ENCODE measurements at regions not wholly inside any gene's neighbourhood (a gene's known extent, or its start where the extent isn't known, plus 50 kb on each side); places are given as distances from the start of the nearest gene placed in this dataset.
A peak's percentile ranks its signal among the peaks of the same experiment; 100 is the strongest.

- no peaks in the 10 kb centered on the region for H3K27me3 ChIP-seq
- no peaks in the 10 kb centered on the region for H3K4me1 ChIP-seq
- no peak overlapping the region for H3K27ac ChIP-seq
- H3K4me3 ChIP-seq, result no peak overlapping the region
- 79% methylated on average over 4 of the region's 4 CpGs for WGBS (ENCODE audit: insufficient coverage, low coverage, low lambda C conversion rate, missing lambda C conversion rate)
- no peaks in the 10 kb centered on the region for H3K9me3 ChIP-seq
- intact Hi-C loops (cut with DNase I), result no loop called here
- DNase-seq, result no peak
- peak in 1 of 4 donors; percentile 33 for ATAC-seq
- TF ChIP-seq, protein P1, sequence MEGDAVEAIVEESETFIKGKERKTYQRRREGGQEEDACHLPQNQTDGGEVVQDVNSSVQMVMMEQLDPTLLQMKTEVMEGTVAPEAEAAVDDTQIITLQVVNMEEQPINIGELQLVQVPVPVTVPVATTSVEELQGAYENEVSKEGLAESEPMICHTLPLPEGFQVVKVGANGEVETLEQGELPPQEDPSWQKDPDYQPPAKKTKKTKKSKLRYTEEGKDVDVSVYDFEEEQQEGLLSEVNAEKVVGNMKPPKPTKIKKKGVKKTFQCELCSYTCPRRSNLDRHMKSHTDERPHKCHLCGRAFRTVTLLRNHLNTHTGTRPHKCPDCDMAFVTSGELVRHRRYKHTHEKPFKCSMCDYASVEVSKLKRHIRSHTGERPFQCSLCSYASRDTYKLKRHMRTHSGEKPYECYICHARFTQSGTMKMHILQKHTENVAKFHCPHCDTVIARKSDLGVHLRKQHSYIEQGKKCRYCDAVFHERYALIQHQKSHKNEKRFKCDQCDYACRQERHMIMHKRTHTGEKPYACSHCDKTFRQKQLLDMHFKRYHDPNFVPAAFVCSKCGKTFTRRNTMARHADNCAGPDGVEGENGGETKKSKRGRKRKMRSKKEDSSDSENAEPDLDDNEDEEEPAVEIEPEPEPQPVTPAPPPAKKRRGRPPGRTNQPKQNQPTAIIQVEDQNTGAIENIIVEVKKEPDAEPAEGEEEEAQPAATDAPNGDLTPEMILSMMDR (IDR thresholded peaks at IDR 0.05), result no peak
- TF ChIP-seq POLR2A (IDR thresholded peaks at IDR 0.05), result no peak
- H3K36me3 ChIP-seq, result no peaks in the 10 kb centered on the region
Observed at GRCh38 chr9:107621436-107621835, 131.9 kb upstream of the KLF4 start.

DNA sequence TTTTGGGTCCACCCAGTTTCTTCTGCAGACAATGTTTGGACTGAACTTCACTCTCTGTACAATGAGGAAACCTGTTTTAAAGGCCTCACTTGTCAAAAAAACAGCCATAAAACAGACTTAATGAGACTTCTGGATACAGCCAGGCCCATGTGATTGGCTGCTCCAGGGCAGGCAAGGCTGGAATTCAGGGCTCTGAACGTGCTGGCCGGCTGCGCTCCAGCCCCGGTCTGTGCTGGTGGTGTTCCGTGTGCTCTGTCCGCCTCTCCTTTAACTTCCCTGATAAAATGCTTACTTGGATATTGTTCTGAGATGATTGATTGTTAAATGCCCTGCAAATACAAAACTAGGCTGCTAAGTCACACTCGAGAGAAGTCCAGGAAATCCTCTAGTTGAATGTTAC, 131.2 kb upstream of the KLF4 start:
- Histone ChIP-seq H3K4me3 (no peak overlapping the region), H3K9me3 (no peaks in the 10 kb centered on the region), H3K27ac (no peak overlapping the region), H3K36me3 (no peaks in the 10 kb centered on the region), H3K27me3 (no peaks in the 10 kb centered on the region), H3K4me1 (no peaks in the 10 kb centered on the region)
- WGBS (ENCODE audit: insufficient coverage, low coverage, low lambda C conversion rate, missing lambda C conversion rate), result 50% methylated on average over 5 of the region's 7 CpGs
- TF ChIP-seq, protein P1 (IDR thresholded peaks at IDR 0.05), result no peak
- no peak for TF ChIP-seq POLR2A (IDR thresholded peaks at IDR 0.05)
- ATAC-seq (peak; percentile 72 to 88 (median 82)), DNase-seq (peak in 1 of 3 donors; percentile 30)
- intact Hi-C loops (cut with DNase I), result no loop called here

DNA sequence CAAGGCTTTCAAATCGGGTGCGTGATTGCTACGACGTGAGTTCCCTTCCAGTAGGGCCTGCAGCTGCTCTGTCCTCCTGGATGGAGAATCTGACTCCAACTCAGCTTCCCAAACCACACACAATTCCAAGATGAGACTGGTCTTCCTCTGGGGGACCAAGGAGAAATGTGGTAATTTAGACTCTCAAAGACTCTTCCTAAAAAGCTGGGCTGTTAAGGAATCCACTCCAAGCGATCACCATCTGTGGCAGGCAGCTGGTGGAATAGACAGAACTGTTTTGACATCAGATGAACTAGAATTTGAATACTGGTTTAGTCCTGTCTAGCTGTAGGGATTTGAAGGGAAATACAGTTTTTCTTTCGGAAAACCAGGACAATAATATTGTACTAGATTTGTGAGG, 130.7 kb upstream of the KLF4 start:
- Histone ChIP-seq H3K27me3 (no peaks in the 10 kb centered on the region), H3K9me3 (no peaks in the 10 kb centered on the region), H3K4me3 (no peak overlapping the region), H3K36me3 (no peaks in the 10 kb centered on the region), H3K4me1 (no peaks in the 10 kb centered on the region), H3K27ac (no peak overlapping the region)
- ATAC-seq, result no peak
- DNase-seq, result no peak
- 96% methylated on average over 6 of the region's 6 CpGs for WGBS (ENCODE audit: insufficient coverage, low coverage, low lambda C conversion rate, missing lambda C conversion rate)
- no peak for TF ChIP-seq POLR2A (IDR thresholded peaks at IDR 0.05)
- TF ChIP-seq, protein P1 (IDR thresholded peaks at IDR 0.05), result no peak
- intact Hi-C loops (cut with DNase I), result no loop called here

DNA sequence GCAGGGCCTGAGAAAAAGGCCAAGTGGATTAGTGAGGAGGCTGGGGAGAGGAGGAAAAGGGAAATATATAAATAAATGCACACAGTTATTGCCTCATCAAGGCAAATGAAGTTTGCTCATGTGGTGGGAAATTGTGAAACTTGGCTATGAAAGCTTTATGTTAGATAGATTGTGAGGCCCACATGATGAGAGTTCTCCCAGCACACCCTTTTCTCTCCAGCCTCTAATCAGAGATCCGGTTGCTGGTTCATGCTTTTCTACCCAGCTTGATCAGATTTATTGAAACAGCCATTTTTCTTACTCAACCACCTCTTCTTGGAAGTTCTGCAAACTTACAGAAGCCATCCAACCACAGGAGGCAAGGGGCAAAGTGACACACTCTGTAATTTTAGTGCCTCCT, 125.8 kb upstream of the KLF4 start:
- intact Hi-C loops (cut with DNase I), result no loop called here
- ATAC-seq, result peak in 3 of 4 donors; percentile 33 to 67 (median 60)
- Histone ChIP-seq H3K4me1 (no peaks in the 10 kb centered on the region), H3K4me3 (no peak overlapping the region), H3K27ac (no peak overlapping the region), H3K27me3 (no peaks in the 10 kb centered on the region), H3K9me3 (no peaks in the 10 kb centered on the region), H3K36me3 (no peaks in the 10 kb centered on the region)
- no peak for TF ChIP-seq POLR2A (IDR thresholded peaks at IDR 0.05)
- TF ChIP-seq, protein P1 (IDR thresholded peaks at IDR 0.05), result no peak
- DNase-seq, result no peak
- WGBS (ENCODE audit: insufficient coverage, low coverage, low lambda C conversion rate, missing lambda C conversion rate), result no CpG with 5 or more reads among the region's 1 CpG

GRCh38 chr9:107614765-107615164, 125.2 kb upstream of the KLF4 start:
- Histone ChIP-seq H3K4me3 (no peak overlapping the region), H3K4me1 (no peaks in the 10 kb centered on the region), H3K9me3 (no peaks in the 10 kb centered on the region), H3K27me3 (no peaks in the 10 kb centered on the region), H3K36me3 (no peaks in the 10 kb centered on the region), H3K27ac (no peak overlapping the region)
- ATAC-seq (no peak), DNase-seq (no peak)
- no peak for TF ChIP-seq POLR2A (IDR thresholded peaks at IDR 0.05)
- TF ChIP-seq, protein P1 (IDR thresholded peaks at IDR 0.05), result no peak
- WGBS (ENCODE audit: insufficient coverage, low coverage, low lambda C conversion rate, missing lambda C conversion rate), result no CpG with 5 or more reads among the region's 5 CpGs
- intact Hi-C loops (cut with DNase I), result no loop called here

All from right lobe of liver (tissue), 6 donors.